ENCODE measurements at regions not wholly inside any gene's neighbourhood (a gene's known extent, or its start where the extent isn't known, plus 50 kb on each side); places are given as distances from the start of the nearest gene placed in this dataset.

GRCh38 chr9:78491402-78491801 lies 194.5 kb downstream of the PSAT1 start:
- DNase-seq (ENCODE audit: low read depth in 4 of 4, low spot score in 1 of 4) = no peak

- no peak for DNase-seq (ENCODE audit: low read depth in 4 of 4, low spot score in 1 of 4)
These were observed 196.3 kb downstream of the PSAT1 start for GRCh38 chr9:78493166-78493742.

DNA sequence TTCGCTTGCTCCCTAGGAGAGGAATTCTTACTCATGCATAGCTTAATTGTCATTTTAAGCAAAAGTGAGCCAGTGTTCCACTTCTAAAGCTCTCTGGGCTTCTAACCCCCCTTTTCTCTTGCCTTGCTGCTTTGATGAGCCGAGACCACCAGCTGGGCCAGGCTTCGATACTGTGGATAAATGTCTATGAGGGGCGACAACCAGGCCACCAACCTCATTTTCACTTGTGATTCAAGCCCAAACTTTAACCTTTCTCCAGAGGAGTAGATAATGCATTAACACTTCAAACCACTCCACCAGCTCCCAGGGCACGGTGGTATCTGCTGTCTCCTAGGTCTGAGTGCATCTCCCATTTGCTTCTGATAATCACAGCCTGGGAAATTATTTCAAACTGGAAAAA lies 205.6 kb downstream of the PSAT1 start:
- DNase-seq (ENCODE audit: low read depth in 4 of 4, low spot score in 1 of 4) = no peak

DNA sequence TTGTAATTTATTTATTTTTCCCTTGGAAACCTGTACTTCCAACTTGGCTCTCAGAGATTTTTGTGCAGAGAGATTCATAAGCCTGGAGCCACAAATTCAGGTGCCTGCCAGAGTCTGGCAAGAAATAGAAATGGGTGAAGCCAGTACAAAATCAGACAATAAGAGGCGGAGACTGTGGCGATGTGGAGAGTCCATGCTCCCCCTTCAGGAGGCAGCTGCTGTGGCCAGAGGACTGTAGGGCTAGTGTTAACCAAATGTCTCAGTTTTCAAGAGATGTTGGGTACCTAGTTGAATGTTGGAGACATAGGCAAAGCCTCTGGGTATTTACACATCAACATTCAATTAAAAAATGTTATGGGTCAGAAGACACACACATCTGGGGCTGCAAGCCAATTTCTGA lies 208.6 kb downstream of the PSAT1 start:
- no peak for DNase-seq (ENCODE audit: low read depth in 4 of 4, low spot score in 1 of 4)

GRCh38 chr9:78507037-78507436 lies 210.1 kb downstream of the PSAT1 start:
- DNase-seq (ENCODE audit: low read depth in 4 of 4, low spot score in 1 of 4) = no peak

GRCh38 chr9:78510035-78510434 lies 213.1 kb downstream of the PSAT1 start:
- no peak for DNase-seq (ENCODE audit: low read depth in 4 of 4, low spot score in 1 of 4)

- DNase-seq (ENCODE audit: low read depth in 4 of 4, low spot score in 1 of 4) = no peak
These were observed 218.2 kb downstream of the PSAT1 start for GRCh38 chr9:78515108-78515507.

DNA sequence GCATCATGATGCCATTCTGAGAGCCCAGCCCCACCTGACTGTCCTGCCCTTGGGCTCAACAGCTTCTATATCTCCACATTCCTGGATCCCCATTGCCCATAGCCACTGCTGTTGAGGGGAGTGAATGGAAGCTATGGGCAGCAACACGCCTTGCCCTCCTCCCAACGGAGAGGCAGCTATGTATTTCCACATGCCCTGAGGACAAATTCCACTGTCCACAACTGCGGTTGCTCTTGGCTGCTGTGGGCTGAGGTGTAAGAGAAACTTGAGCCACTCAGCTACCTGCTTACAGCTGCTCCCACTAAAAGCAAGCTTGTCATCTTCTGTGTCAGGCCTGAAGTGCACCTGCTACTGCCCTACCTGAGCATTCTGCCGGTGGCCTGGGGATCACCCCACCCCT lies 222.9 kb downstream of the PSAT1 start:
- no peak for DNase-seq (ENCODE audit: low read depth in 4 of 4, low spot score in 1 of 4)

DNA sequence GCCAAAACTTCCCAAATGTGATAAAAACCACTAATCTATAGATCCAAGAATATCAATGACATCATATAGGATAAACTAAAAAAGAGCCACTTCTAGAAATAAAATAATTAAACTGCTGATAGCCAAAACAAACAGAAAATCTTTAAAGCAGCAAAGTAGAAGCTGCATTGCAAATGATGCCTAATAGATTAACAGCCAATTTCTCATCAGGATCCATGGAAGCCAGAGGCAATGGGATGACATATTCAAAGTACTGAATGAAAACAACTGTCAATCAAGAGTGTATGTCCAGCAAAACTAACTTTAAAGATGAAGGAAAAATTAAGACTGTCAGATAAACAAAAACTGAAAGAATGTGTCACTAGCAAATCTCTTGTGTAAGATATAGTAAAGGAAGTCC lies 224.8 kb downstream of the PSAT1 start:
- DNase-seq (ENCODE audit: low read depth in 4 of 4, low spot score in 1 of 4) = no peak

DNA sequence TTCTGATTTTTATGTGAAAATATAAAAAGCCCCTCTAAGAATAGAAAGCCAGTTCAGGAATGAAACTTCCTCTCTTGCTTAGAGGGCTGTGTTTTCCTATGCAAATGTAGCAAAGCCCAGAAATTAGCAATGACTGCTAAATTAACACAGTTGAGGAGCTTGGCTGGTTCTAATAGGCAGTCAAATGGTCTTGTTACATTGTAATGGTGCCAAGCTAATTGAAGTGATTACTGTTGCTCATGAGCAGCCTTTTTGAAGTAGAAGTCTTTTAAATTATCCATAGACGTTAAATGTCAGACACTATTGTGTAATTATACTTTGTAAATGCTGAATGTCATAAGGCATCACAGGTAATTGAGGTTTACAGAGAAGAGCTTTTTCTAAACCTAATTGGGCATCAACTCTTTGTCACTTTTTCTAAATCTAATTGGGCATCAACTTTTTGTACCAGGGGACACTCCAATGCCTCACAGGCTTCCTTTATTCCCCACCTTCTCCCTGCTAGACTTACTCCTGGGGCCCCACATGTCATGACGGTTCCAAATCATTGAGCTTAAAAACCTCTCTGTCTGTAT lies 229.1 kb downstream of the PSAT1 start:
- DNase-seq (ENCODE audit: low read depth in 4 of 4, low spot score in 1 of 4) = no peak

GRCh38 chr9:78533500-78533899 lies 236.6 kb downstream of the PSAT1 start:
- DNase-seq (ENCODE audit: low read depth in 4 of 4, low spot score in 1 of 4) = no peak

GRCh38 chr9:78539188-78539587 lies 242.3 kb downstream of the PSAT1 start:
- no peak for DNase-seq (ENCODE audit: low read depth in 4 of 4, low spot score in 1 of 4)

GRCh38 chr9:78539904-78540303 lies 243.0 kb downstream of the PSAT1 start:
- DNase-seq (ENCODE audit: low read depth in 4 of 4, low spot score in 1 of 4) = no peak

DNA sequence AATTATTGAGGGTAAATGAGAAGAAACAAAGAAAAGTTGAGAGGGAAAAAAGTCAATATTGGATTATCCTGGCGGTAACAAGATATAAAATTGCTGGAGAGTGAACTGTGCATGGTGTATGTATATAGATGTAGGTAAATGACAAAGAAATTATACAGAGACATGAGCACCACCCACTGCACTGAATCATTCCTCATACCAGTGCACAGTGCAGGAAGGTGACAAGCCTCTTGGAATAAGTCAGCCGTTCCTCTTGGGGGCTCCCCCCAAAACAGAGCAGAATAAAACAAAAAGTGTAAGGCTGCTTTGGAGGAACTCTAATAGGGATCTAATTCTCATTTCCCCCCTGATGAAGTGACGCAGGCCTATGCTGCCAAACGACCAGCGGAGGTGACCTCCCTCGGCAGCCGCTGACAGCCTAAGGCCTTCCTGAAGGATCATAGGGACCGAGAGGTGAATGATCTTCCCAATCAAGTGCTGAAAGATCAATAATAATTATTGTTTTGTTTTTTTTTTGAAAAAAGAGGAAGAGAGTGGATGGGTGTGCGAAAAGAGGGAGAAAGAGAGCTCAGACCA lies 245.0 kb downstream of the PSAT1 start:
- no peak for DNase-seq (ENCODE audit: low read depth in 4 of 4, low spot score in 1 of 4)

DNA sequence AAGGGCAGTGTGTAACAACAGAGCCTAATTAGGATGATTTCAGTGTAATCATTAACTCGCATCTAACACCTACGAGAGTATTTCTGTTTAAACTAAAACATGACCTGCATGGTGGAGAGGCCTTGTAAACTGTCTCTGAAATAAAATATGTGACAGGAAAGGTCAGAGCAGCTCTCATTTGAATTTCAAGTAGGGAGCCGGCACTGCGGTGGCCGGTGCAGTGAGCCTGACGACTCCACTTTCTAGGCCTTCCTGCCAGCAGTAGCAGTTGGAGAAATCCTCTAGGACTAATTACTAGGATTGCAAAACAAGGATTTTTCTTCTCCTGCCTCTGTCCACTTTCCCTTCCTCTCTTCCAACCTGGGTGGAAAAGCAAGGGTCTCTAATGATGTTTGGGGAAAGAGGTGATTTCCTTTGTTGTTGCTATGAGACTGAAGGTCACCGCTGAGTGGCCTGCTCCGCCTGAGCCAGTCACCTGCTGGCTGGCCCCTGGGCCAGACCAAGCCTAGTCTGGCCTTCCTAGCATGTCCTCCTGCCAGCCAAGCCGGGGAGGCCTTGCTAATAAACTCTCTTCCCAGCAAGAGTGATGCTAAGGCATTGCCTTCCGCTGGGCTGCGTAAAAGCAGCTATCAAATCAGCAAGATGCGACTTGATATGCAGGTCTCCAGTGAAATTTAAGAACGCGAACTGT lies 245.7 kb downstream of the PSAT1 start:
- no peak for DNase-seq (ENCODE audit: low read depth in 4 of 4, low spot score in 1 of 4)

DNA sequence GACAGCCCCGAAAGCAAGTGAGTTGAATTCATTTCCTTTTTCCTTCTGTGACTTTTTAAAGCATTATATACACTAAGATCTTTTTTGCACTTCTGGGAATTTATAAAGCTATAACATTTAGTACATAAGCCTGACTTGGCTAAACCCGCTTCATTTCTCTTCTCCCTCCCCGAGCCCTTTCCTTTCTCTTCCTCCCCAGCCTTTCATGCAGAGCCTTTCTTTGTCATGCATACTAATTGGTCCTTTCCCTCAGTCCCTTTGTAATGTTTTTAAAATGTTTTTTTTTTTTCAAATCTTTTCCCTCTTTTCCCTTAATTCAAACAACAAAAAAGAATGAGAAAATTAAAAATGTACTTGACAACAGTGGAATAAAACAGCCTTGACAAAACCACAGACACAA lies 246.4 kb downstream of the PSAT1 start:
- no peak for DNase-seq (ENCODE audit: low read depth in 4 of 4, low spot score in 1 of 4)

GRCh38 chr9:78544230-78544629 lies 247.3 kb downstream of the PSAT1 start:
- DNase-seq (ENCODE audit: low read depth in 4 of 4, low spot score in 1 of 4) = no peak

- no peak for DNase-seq (ENCODE audit: low read depth in 4 of 4, low spot score in 1 of 4)
These were observed 250.9 kb downstream of the PSAT1 start for GRCh38 chr9:78547831-78548230.

- DNase-seq (ENCODE audit: low read depth in 4 of 4, low spot score in 1 of 4) = no peak
These were observed 251.7 kb downstream of the PSAT1 start for GRCh38 chr9:78548670-78549069.

- no peak for DNase-seq (ENCODE audit: low read depth in 4 of 4, low spot score in 1 of 4)
These were observed 252.8 kb downstream of the PSAT1 start for GRCh38 chr9:78549711-78550110.

DNA sequence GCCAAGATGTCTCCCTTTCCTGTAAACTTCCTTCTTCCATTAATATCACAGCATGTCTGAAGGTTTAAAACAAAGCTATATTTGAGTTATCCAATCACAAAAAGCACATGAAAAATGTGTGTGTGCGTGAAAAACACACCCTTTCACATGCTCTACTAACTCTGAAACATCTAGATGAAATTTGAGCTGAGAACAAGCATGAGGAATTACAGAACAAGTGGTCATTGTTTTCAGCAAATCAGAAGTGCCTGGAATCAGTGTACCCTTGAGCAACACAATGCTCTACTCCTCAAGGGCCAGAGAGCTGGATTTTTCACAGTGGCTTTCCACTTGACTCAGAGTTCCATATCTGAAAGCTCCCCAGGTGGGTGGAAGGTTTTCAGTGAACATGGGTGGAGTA lies 255.9 kb downstream of the PSAT1 start:
- DNase-seq (ENCODE audit: low read depth in 4 of 4, low spot score in 1 of 4) = no peak

DNA sequence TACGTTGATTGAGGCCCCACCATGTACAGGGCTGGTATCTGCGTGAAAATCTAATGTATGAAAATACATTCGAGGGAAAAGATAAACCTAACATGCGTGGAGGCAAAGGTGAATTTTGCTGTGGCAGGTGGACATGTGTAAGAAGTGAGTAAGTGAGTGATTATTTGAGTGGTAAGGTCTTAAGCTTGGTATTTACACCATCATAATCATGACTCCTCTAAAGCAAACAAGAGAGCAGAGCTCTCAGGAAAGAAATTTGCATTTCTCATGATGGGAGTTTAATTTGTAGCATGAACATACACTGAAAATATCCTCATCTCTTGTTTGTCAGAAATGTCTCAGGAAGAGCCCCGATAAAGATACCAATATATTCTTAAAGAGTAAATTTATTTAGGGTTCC lies 260.6 kb downstream of the PSAT1 start:
- no peak for DNase-seq (ENCODE audit: low read depth in 4 of 4, low spot score in 1 of 4)

Measured in stimulated activated CD4-positive, alpha-beta T cell treated with anti-CD3 and anti-CD28 coated beads, Interleukin-1b, Interleukin-23, amount 100 ng/mL, for 24 hours (primary cell).